GM18907 (cell line): ENCODE measurements at regions not wholly inside any gene's neighbourhood (a gene's known extent, or its start where the extent isn't known, plus 50 kb on each side); places are given as distances from the start of the nearest gene placed in this dataset.

Experiments used
- ATAC-seq: cut with Tn5 transposase; IDR thresholded peaks from one replicate; pipeline ENCODE4 v1.9.1; 2021; ENCODE audit warnings: mild to moderate bottlenecking, moderate library complexity; ENCODE audit not compliant: unreplicated experiment

GRCh38 chr4:100086766-100087431, 103.4 kb downstream of the DDIT4L start:
- no peak for ATAC-seq

DNA sequence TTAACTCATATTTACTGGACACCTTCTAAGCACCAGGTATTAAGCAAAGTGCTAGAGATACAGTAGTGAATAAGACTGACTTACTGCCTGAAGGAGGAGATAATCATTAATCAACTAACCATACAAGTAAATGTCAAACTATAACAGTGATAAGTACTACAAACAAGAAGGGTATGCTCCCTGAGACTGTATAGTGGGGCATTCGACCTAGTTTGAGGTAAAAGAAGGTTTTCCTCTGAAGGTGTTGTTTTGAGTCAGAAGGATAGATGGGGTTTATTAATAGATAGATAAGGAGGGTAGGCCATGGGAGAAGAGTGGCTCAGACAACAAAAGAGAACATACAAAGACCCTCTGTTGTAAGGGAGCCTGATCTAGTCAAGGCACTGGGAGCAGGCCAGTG, 105.4 kb downstream of the DDIT4L start:
- no peak for ATAC-seq

GRCh38 chr4:100083289-100083688, 107.0 kb downstream of the DDIT4L start:
- peak; percentile 44 for ATAC-seq

DNA sequence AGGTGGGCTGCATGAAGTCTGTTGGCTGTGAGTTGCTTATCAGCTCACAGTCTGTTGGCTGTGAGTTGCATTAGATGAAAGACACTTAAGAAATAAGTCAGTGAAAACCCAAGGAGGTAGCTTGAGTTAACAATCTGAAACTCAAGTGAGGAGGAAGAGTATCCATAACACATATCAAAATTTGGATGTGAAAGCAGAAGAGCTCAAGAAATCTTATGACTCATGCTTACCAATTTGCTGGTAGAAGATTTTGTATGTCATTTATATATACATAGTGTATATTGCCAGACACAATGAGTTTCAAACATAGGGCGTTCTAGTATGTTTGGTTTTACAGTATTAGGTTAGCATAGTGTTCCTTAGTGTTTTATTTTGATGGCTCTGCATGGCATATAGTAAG, 107.4 kb downstream of the DDIT4L start:
- ATAC-seq, result peak; percentile 48

DNA sequence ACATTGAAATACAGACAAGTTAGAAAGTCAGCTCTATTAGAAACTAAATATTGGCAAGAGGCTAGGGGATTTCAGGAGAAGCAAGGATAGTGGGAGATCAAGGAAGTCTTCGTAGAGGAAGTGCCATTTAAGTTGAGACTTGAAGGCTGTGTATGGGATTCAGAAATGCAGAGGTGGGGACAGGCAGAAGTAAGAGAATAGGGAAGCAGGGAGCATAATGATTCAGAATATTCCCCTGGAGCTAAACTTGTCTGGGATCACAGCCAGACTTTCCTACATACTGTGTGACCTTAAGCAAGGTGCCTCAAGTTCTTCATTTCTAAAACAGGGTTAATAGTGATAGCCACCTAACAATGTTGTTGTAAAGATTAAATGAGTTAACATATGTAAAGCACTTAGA, 108.8 kb downstream of the DDIT4L start:
- no peak for ATAC-seq

GRCh38 chr4:100079264-100079663, 111.0 kb downstream of the DDIT4L start:
- no peak for ATAC-seq

DNA sequence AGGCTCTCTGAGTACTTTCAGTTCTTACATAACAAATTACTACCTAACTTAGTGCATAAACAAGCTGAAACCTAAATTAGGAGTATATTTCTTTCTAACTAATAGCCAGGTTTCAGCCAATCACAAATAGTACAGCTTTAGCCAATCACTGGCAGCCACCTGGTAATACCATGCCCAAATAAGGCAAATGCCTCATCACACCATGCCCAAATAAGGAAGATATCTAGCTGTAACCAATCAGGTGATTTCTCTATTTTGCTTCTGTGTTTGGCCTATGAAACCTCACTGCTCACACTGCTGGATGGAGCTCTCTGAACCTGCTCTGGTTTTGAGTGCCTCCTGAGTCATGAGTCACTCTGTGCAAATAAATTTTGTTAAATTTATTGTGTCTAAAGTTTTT, 113.5 kb downstream of the DDIT4L start:
- ATAC-seq, result no peak

DNA sequence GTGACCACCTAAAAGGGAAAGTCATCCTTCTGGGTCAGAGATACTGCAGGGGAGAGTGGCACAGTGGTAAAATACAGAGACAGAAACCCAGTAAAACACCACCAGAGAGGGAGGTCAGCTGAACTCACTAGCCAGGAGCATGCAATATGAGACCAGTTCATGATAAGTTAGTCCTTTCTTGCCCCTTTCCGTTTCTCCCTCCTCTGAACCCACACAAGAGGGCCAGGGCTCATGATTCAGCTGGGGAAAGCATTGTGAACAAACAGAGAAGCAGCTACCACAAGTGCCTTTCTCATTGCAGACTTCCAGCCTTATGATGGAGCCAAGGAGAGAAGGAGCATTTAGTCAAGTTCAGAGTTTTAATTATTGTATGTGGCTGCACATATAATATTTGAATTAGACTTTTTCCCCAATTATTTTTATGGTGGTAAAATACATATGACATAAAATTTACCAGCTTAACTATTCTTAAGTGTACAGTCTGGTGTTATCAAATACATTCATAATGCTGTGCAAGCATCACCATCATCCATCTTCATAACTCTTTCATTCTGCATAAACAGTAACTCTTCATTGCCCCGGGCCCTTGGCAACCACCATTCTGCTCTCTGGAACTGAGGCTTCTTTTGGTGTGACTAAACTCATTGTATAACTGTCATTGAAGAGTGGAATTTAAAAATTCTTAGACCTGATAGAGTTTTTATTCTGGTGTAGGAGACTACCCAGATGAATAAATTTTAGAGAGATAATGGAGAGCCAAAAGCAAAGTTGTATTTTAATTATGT, 114.6 kb downstream of the DDIT4L start:
- ATAC-seq, result no peak

DNA sequence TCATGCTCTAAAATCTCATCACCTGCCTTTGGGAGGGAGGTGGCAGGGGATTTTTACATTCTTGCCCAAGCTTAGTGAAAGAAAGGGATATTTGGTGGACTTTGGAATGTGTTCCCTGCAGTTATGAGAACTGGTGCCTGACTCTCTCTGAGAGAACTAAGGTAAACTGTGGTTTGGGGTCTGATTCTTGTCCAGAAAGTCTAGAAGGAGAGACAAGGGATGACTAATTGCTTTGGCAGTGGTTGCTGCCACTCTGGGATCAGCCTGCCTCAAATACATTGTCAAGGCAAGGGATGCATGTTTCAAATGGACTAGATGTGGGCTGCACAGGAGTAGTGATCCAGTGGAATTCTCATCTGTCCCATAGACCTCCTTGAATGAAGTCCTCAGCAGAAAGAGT, 115.2 kb downstream of the DDIT4L start:
- ATAC-seq, result no peak

DNA sequence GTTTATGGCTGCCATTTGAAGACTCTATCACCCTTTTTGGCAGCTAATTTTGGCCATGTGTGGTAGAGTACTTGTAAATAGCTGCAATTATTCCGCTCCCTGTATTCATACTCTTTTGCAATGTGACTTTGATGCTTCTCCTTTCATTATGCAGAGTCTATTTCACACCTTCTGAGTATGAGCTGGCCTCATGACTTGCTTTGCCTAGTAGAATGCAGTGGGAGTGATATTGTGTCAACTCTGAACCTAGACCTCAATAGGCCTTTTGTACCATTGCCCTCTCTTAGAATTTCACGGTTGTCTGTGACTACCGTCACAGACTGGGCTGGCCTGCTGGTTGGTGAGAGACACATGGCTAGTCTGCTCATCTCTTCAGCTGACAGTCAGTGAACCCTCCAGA, 118.8 kb downstream of the DDIT4L start:
- no peak for ATAC-seq

- ATAC-seq, result no peak
Observed at GRCh38 chr4:100070868-100071267, 119.4 kb downstream of the DDIT4L start.

GRCh38 chr4:100069207-100069606, 119.1 kb upstream of the H2AZ1 start:
- no peak for ATAC-seq

GRCh38 chr4:100067255-100067654, 117.2 kb upstream of the H2AZ1 start:
- ATAC-seq, result no peak

DNA sequence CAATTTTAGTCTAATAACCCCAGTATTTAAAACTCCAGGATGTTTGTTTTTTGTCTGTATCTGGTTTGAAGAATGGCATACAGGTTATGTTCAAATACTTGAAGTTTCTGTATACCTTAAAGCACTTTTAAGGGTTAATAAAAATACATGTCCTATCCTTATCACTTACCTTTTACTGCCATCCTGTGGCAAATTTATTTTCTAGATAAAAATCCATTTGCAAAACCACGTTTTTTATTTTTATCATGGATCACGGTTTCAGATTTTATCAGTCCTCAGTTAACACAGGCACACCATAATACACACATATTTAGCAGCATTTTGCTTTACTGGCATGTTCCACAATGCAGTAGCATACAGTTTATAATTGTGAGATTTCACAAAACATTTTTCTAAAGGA, 113.3 kb upstream of the H2AZ1 start:
- no peak for ATAC-seq

DNA sequence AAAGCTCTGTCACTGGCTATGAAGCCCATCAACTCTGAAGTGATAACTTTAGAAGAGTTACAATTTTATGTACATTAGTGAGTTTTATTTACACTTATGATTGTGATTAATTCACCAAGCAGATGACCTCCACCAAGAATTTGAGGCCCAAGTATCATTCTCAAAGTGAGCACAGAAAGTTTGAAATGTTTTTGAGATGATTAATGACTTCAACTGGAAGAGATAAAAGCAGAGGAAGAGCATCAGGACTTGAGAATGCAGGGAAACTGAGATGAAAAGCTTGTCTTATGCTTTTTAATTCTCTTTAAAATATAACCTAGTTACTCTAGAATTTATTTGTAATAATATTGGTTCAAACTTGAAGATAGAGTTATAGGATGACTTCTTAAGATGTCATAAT, 112.8 kb upstream of the H2AZ1 start:
- no peak for ATAC-seq

GRCh38 chr4:100061835-100062234, 111.8 kb upstream of the H2AZ1 start:
- no peak for ATAC-seq

DNA sequence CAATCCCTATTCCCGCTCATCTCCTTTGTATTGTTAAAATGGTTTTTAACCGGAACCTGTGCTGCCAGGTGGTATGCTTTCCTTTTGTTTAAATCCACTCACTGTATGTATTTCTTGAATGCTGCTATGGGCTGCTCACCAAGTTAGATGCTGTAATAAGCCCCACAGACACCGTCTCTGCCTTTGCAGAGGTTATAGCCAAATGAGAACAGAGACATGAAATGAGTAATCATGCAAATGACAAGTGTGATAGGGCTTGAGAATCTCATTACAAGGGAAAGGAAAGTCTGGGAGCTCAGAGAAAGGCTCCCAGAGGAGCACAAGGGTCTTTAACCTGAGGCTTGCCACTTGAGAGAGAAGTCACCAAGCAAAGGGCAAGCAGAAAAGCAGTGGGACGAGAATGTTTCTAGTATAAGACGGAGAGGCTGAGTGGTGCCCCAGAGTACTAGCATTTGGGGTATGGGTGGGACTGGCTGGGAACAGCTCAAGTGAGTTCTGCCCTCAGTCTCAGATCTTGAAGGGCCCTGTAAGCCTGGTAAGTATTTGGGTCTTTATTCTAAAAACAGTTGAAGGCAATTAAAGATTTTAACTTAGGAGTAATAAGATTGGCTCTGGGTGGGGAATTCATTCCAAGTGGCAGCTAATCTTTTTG, 110.8 kb upstream of the H2AZ1 start:
- peak; percentile 67 for ATAC-seq

- no peak for ATAC-seq
Observed at GRCh38 chr4:100059467-100059866, 109.4 kb upstream of the H2AZ1 start.

GRCh38 chr4:100056701-100057100, 106.6 kb upstream of the H2AZ1 start:
- no peak for ATAC-seq

GRCh38 chr4:100054071-100054470, 104.0 kb upstream of the H2AZ1 start:
- ATAC-seq, result no peak

GRCh38 chr4:100049872-100050271, 99.8 kb upstream of the H2AZ1 start:
- ATAC-seq, result no peak

DNA sequence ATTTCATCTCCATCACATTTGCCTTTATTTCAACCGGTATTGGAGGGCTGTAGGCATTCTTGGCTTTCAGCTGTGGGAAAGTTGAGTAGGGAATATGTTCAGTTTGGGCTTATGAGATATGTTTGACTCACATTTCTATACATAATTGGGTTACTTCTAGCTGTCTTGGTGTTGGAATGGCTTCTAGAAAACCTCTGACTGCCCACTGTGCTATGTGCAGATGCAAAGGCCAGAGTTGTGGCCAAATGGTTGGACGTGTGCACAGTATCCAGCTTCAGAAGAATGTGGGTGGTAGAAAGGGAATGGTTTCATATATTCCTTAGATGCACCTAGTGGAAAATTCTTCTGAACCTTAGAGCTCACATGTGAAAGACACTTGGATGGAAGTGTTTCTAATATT, 92.6 kb upstream of the H2AZ1 start:
- ATAC-seq, result no peak
